SK-N-SH treated with all-trans-retinoic acid at 6 μM for 48 hours (cell line): ENCODE measurements at regions not wholly inside any gene's neighbourhood (a gene's known extent, or its start where the extent isn't known, plus 50 kb on each side); places are given as distances from the start of the nearest gene placed in this dataset.

Source experiments
- ATAC-seq: fragments of 200-7000 bp; cut with Tn5 transposase; 3 replicates; pipeline ENCODE4 v1.9.1; 2020; ENCODE audit warnings: mild to moderate bottlenecking, moderate library complexity
- ARNTL ChIP-seq: fragments of 450-650 bp; formaldehyde crosslinking; IDR thresholded peaks from 2 replicates; pipeline ENCODE4 v1.5.0; 2020; ENCODE audit warnings: low read depth, mild to moderate bottlenecking, moderate library complexity, borderline replicate concordance
- BACH2 ChIP-seq: fragments of 250-450 bp; sonication (Bioruptor Pico); IDR thresholded peaks from 2 replicates; pipeline ENCODE4 v1.9.0; 2021; ENCODE audit warnings: mild to moderate bottlenecking, borderline replicate concordance
- CREB5 ChIP-seq: fragments of 250-450 bp; sonication (Bioruptor Pico); IDR thresholded peaks from 2 replicates; pipeline ENCODE4 v1.5.1; 2020; ENCODE audit warnings: low read depth, mild to moderate bottlenecking, moderate library complexity
- CSDC2 ChIP-seq: fragments of 250-450 bp; sonication (Bioruptor Pico); IDR thresholded peaks from 2 replicates; pipeline ENCODE4 v1.5.0; 2020; ENCODE audit warnings: mild to moderate bottlenecking, moderate library complexity
- CSRNP3 ChIP-seq: fragments of 250-450 bp; sonication (Bioruptor Pico); IDR thresholded peaks from 2 replicates; pipeline ENCODE4 v1.5.1; 2021; ENCODE audit warnings: mild to moderate bottlenecking, moderate library complexity
- ESRRG ChIP-seq: fragments of 250-450 bp; sonication (Bioruptor Pico); IDR thresholded peaks from 2 replicates; pipeline ENCODE4 v1.6.1; 2021; ENCODE audit warnings: mild to moderate bottlenecking
- GLIS3 ChIP-seq: fragments of 250-450 bp; sonication (Bioruptor Pico); IDR thresholded peaks from 2 replicates; pipeline ENCODE4 v1.5.0; 2020; ENCODE audit warnings: mild to moderate bottlenecking, moderate library complexity
- ISL1 ChIP-seq: fragments of 250-450 bp; sonication (Bioruptor Pico); IDR thresholded peaks from 2 replicates; pipeline ENCODE4 v2.1.2; 2022; ENCODE audit warnings: mild to moderate bottlenecking, moderate library complexity
- OSR1 ChIP-seq: fragments of 250-450 bp; sonication (Bioruptor Pico); IDR thresholded peaks from 2 replicates; pipeline ENCODE4 v1.8.0; 2022; ENCODE audit warnings: moderate library complexity, mild to moderate bottlenecking, inconsistent platforms
- PATZ1 ChIP-seq: fragments of 250-450 bp; sonication (Bioruptor Pico); IDR thresholded peaks from 2 replicates; pipeline ENCODE4 v1.8.0; 2020; ENCODE audit warnings: mild to moderate bottlenecking, moderate library complexity, borderline replicate concordance
- RARB ChIP-seq: fragments of 250-450 bp; sonication (Bioruptor Pico); IDR thresholded peaks from 2 replicates; pipeline ENCODE4 v1.8.0; 2021; ENCODE audit warnings: mild to moderate bottlenecking, moderate library complexity
- SNAI2 ChIP-seq: fragments of 250-450 bp; sonication (Bioruptor Pico); IDR thresholded peaks from 2 replicates; pipeline ENCODE4 v1.5.0; 2020; ENCODE audit warnings: mild to moderate bottlenecking, moderate library complexity
- TCF4 ChIP-seq: fragments of 250-450 bp; sonication (Bioruptor Pico); IDR thresholded peaks from 2 replicates; pipeline ENCODE4 v1.8.0; 2021; ENCODE audit warnings: mild to moderate bottlenecking, moderate library complexity, borderline replicate concordance
- TOX ChIP-seq: fragments of 250-450 bp; sonication (Bioruptor Pico); IDR thresholded peaks from 2 replicates; pipeline ENCODE4 v1.8.0; 2021; ENCODE audit warnings: mild to moderate bottlenecking, moderate library complexity, borderline replicate concordance
- TSHZ2 ChIP-seq: fragments of 250-450 bp; sonication (Bioruptor Pico); IDR thresholded peaks from 2 replicates; pipeline ENCODE4 v1.5.0; 2020; ENCODE audit warnings: mild to moderate bottlenecking, moderate library complexity
- ZC3H10 ChIP-seq: fragments of 250-450 bp; sonication (Bioruptor Pico); IDR thresholded peaks from 2 replicates; pipeline ENCODE4 v1.5.1; 2021; ENCODE audit warnings: mild to moderate bottlenecking, moderate library complexity
- ZFP3 ChIP-seq: fragments of 250-450 bp; sonication (Bioruptor Pico); IDR thresholded peaks from 2 replicates; pipeline ENCODE4 v1.5.0; 2020; ENCODE audit warnings: mild to moderate bottlenecking, moderate library complexity
- ZFP30 ChIP-seq: fragments of 450-650 bp; formaldehyde crosslinking; IDR thresholded peaks from 2 replicates; pipeline ENCODE4 v1.5.0; 2022; ENCODE audit warnings: mild to moderate bottlenecking, moderate library complexity
- ZNF565 ChIP-seq: fragments of 450-650 bp; formaldehyde crosslinking; conservative IDR thresholded peaks from 2 replicates; pipeline ENCODE4 v1.5.0; 2020; ENCODE audit warnings: low read depth, mild to moderate bottlenecking, moderate library complexity
- ZNF70 ChIP-seq: fragments of 450-650 bp; formaldehyde crosslinking; IDR thresholded peaks from 2 replicates; pipeline ENCODE4 v1.5.0; 2020; ENCODE audit warnings: mild to moderate bottlenecking, moderate library complexity
- ZNF8 ChIP-seq: fragments of 450-650 bp; formaldehyde crosslinking; IDR thresholded peaks from 2 replicates; pipeline ENCODE4 v1.5.0; 2020; ENCODE audit warnings: mild to moderate bottlenecking, moderate library complexity
- TF ChIP-seq, protein P1 (sequence below): fragments of 250-450 bp; sonication (Bioruptor Pico); IDR thresholded peaks from 2 replicates; pipeline ENCODE4 v1.8.0; 2021; ENCODE audit warnings: low read depth, mild to moderate bottlenecking, moderate library complexity, borderline replicate concordance

DNA sequence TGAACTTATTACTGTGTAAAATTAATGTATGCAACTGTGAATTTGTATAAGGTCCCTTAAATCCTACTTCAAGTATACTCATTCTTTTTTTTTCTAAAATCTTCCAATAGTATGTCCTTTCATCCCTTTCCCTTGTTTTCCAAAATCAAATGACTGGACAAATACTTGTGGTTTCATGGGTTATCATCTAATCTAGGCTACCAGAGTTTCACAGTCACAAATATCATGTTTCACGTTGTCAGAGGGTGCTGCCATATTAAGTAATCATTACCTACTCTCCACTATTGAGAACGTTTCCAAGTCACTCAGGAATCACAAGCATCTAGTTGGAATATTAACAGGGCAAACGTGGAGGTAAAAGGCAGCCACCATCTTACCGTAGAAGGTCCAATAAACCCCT, 1235.0 kb upstream of the TENM3 start:
- ATAC-seq, result no peak
- no peak for TF ChIP-seq ESRRG (CRISPR knock-in tag)
- TF ChIP-seq RARB (CRISPR knock-in tag), result no peak
- no peak for TF ChIP-seq ZFP3
- TF ChIP-seq OSR1 (CRISPR knock-in tag), result no peak
- TF ChIP-seq, protein P1, sequence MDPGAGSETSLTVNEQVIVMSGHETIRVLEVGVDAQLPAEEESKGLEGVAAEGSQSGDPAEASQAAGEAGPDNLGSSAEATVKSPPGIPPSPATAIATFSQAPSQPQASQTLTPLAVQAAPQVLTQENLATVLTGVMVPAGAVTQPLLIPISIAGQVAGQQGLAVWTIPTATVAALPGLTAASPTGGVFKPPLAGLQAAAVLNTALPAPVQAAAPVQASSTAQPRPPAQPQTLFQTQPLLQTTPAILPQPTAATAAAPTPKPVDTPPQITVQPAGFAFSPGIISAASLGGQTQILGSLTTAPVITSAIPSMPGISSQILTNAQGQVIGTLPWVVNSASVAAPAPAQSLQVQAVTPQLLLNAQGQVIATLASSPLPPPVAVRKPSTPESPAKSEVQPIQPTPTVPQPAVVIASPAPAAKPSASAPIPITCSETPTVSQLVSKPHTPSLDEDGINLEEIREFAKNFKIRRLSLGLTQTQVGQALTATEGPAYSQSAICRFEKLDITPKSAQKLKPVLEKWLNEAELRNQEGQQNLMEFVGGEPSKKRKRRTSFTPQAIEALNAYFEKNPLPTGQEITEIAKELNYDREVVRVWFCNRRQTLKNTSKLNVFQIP (CRISPR knock-in tag), result no peak
- TF ChIP-seq ZNF70 (CRISPR knock-in tag), result no peak
- no peak for TF ChIP-seq ARNTL (CRISPR knock-in tag)
- TF ChIP-seq ZNF8 (CRISPR knock-in tag), result no peak
- TF ChIP-seq TOX, result no peak
- TF ChIP-seq TCF4 (CRISPR knock-in tag), result no peak
- TF ChIP-seq ZNF565 (CRISPR knock-in tag), result no peak
- TF ChIP-seq ISL1 (CRISPR knock-in tag), result no peak
- TF ChIP-seq CSDC2, result no peak
- no peak for TF ChIP-seq CSRNP3
- no peak for TF ChIP-seq GLIS3 (CRISPR knock-in tag)
- no peak for TF ChIP-seq TSHZ2 (CRISPR knock-in tag)
- TF ChIP-seq CREB5 (CRISPR knock-in tag), result no peak
- TF ChIP-seq ZFP30 (CRISPR knock-in tag), result no peak
- no peak for TF ChIP-seq ZC3H10 (CRISPR knock-in tag)
- no peak for TF ChIP-seq SNAI2 (CRISPR knock-in tag)

- TF ChIP-seq, protein P1 (CRISPR knock-in tag), result no peak
- TF ChIP-seq ZFP3 (no peak), BACH2 (no peak), PATZ1 (no peak), CSDC2 (no peak), TSHZ2 (CRISPR knock-in tag) (no peak), GLIS3 (CRISPR knock-in tag) (no peak), ZFP30 (CRISPR knock-in tag) (no peak), ZC3H10 (CRISPR knock-in tag) (no peak)
- no peak for ATAC-seq
These were observed 1230.0 kb upstream of the TENM3 start for GRCh38 chr4:181013162-181013561.
